K562 (cell line): ENCODE measurements at regions not wholly inside any gene's neighbourhood (a gene's known extent, or its start where the extent isn't known, plus 50 kb on each side); places are given as distances from the start of the nearest gene placed in this dataset.
"Not testable (repeated sequence)": the region's sequence is repeated elsewhere in the genome, so short reads cannot be mapped to it uniquely, and the experiment has no call there.

ENCODE experiments used
- EZH2 ChIP-seq: IDR thresholded peaks from 2 replicates; pipeline ENCODE4 v1.6.1; 2012; ENCODE audit warnings: low read depth, mild to moderate bottlenecking, inconsistent platforms, low read length, borderline replicate concordance
- HDAC6 ChIP-seq: IDR thresholded peaks from 2 replicates; pipeline ENCODE4 v1.6.1; 2012; ENCODE audit warnings: low read depth, mild to moderate bottlenecking, control low read depth, inconsistent platforms, low read length, moderate library complexity
- JUN ChIP-seq, 2 experiments: sonication (generic) in 1 of 2; formaldehyde crosslinking in 1 of 2; IDR thresholded peaks; 2 replicates each; pipeline versions ENCODE4 v1.6.1 to v1.8.0; 2012 to 2022; ENCODE audit warnings: borderline replicate concordance in 2 of 2, mild to moderate bottlenecking in 2 of 2, improper control_type of control experiment in 1 of 2, low read depth in 1 of 2, low read length in 1 of 2, missing genetic modification reagents in 1 of 2
- MAFF ChIP-seq: IDR thresholded peaks from 2 replicates; pipeline ENCODE4 v1.6.1; 2012; ENCODE audit warnings: low read length, improper control_type of control experiment
- RAD21 ChIP-seq, 2 experiments: fragments of 250-450 bp in 1 of 2; fragments of 450-650 bp in 1 of 2; sonication (Bioruptor Pico) in 1 of 2; formaldehyde crosslinking in 1 of 2; IDR thresholded peaks in 1 of 2; conservative IDR thresholded peaks in 1 of 2; 2 replicates each; pipeline versions ENCODE4 v1.4.0 to v1.8.0; 2020 to 2022; ENCODE audit warnings: mild to moderate bottlenecking in 2 of 2, moderate library complexity in 1 of 2
- TFAP4 ChIP-seq: sonication (generic); formaldehyde crosslinking; IDR thresholded peaks from 2 replicates; pipeline ENCODE4 v1.8.0; 2022; ENCODE audit warnings: missing genetic modification reagents, mild to moderate bottlenecking, moderate library complexity, borderline replicate concordance
- ZFX ChIP-seq: sonication (generic); formaldehyde crosslinking; IDR thresholded peaks from 2 replicates; pipeline ENCODE4 v1.8.0; 2022; ENCODE audit warnings: mild to moderate bottlenecking, missing genetic modification reagents, moderate library complexity

- not testable (repeated sequence) for TF ChIP-seq JUN (IDR thresholded peaks at IDR 0.05; ENCODE audit: borderline replicate concordance, low read depth, low read length); JUN (CRISPR knock-in tag; IDR thresholded peaks at IDR 0.05; ENCODE audit: borderline replicate concordance); RAD21 (CRISPR knock-in tag; conservative IDR thresholded peaks at IDR 0.05 in 1 of 2, IDR thresholded peaks at IDR 0.05 in 1 of 2); ZFX (CRISPR knock-in tag); EZH2; HDAC6; TFAP4; MAFF
Observed at GRCh38 chr20:47890708-47891107, 105.4 kb upstream of the SULF2 start.
